Activated naive CD4-positive, alpha-beta T cell treated with anti-CD3 and anti-CD28 coated beads, Interleukin-2, amount 10 ng/mL, durations not matched to agents 7 days and 5 days (primary cell): ENCODE measurements at regions not wholly inside any gene's neighbourhood (a gene's known extent, or its start where the extent isn't known, plus 50 kb on each side); places are given as distances from the start of the nearest gene placed in this dataset.

ENCODE experiments used
- CTCF ChIA-PET: fragments of 350-600 bp; sonication (Branson Sonifier 250); formaldehyde crosslinking; loops from one replicate; lab custom pipeline; 2021; ENCODE audit warnings: antibody characterized with exemption; lab: Charles Lee
- DNase-seq: peaks from one replicate; pipeline ENCODE4 v3.0.0-alpha.2; 2020
- H3K27ac Mint-ChIP-seq: one replicate; pipeline ENCODE4 v1.8.0; 2021; ENCODE audit warnings: mild to moderate bottlenecking, moderate library complexity, mixed read lengths
- H3K27me3 Mint-ChIP-seq: one replicate; pipeline ENCODE4 v1.8.0; 2021; ENCODE audit warnings: mild to moderate bottlenecking, mixed read lengths
- H3K36me3 Mint-ChIP-seq: one replicate; pipeline ENCODE4 v1.8.0; 2021; ENCODE audit warnings: mixed read lengths
- H3K4me1 Mint-ChIP-seq: one replicate; pipeline ENCODE4 v1.8.0; 2021; ENCODE audit warnings: mixed read lengths
- H3K4me3 Mint-ChIP-seq: one replicate; pipeline ENCODE4 v1.8.0; 2021; ENCODE audit warnings: mild to moderate bottlenecking, moderate library complexity, mixed read lengths
- H3K9me3 Mint-ChIP-seq: one replicate; pipeline ENCODE4 v1.8.0; 2021; ENCODE audit warnings: mixed read lengths

GRCh38 chr5:85732185-85732584 is 885.6 kb upstream of the COX7C start:
- no peak for DNase-seq
- no peaks in the 10 kb centered on the region for H3K36me3 Mint-ChIP-seq
- H3K27me3 Mint-ChIP-seq: no peaks in the 10 kb centered on the region
- H3K9me3 Mint-ChIP-seq: peaks cover 3% of the 10 kb centered on the region
- H3K27ac Mint-ChIP-seq: no peak overlapping the region
- H3K4me1 Mint-ChIP-seq: no peaks in the 10 kb centered on the region
- CTCF ChIA-PET: no interaction called here
- H3K4me3 Mint-ChIP-seq: no peak overlapping the region

- Mint-ChIP-seq H3K27ac (no peak overlapping the region), H3K36me3 (no peaks in the 10 kb centered on the region), H3K9me3 (peaks cover 10% of the 10 kb centered on the region), H3K4me3 (no peak overlapping the region), H3K4me1 (no peaks in the 10 kb centered on the region), H3K27me3 (no peaks in the 10 kb centered on the region)
- CTCF ChIA-PET: no interaction called here
- no peak for DNase-seq
These were observed 875.8 kb upstream of the COX7C start for GRCh38 chr5:85741972-85742371.

- DNase-seq: no peak
- H3K4me1 Mint-ChIP-seq: no peaks in the 10 kb centered on the region
- H3K4me3 Mint-ChIP-seq: no peak overlapping the region
- H3K27ac Mint-ChIP-seq: no peak overlapping the region
- no peaks in the 10 kb centered on the region for H3K27me3 Mint-ChIP-seq
- CTCF ChIA-PET: no interaction called here
- H3K36me3 Mint-ChIP-seq: no peaks in the 10 kb centered on the region
- H3K9me3 Mint-ChIP-seq: peaks cover 5% of the 10 kb centered on the region
These were observed 857.2 kb upstream of the COX7C start for GRCh38 chr5:85760519-85760918.

GRCh38 chr5:85769347-85769746 is 848.4 kb upstream of the COX7C start:
- CTCF ChIA-PET: no interaction called here
- Mint-ChIP-seq H3K4me3 (no peak overlapping the region), H3K27ac (no peak overlapping the region), H3K36me3 (no peaks in the 10 kb centered on the region), H3K27me3 (no peaks in the 10 kb centered on the region), H3K9me3 (peaks cover 13% of the 10 kb centered on the region), H3K4me1 (no peaks in the 10 kb centered on the region)
- DNase-seq: no peak

GRCh38 chr5:85784746-85785145 is 833.0 kb upstream of the COX7C start:
- Mint-ChIP-seq H3K36me3 (no peaks in the 10 kb centered on the region), H3K9me3 (peaks cover 7% of the 10 kb centered on the region), H3K4me3 (no peak overlapping the region), H3K27me3 (no peaks in the 10 kb centered on the region), H3K27ac (no peak overlapping the region), H3K4me1 (no peaks in the 10 kb centered on the region)
- no peak for DNase-seq
- CTCF ChIA-PET: interaction anchor here (0.9 kb wide), 1 partner anchor 35 kb away, joined by 3 read pairs; no protein-coding TSS in a partner anchor

- Mint-ChIP-seq H3K27ac (no peak overlapping the region), H3K9me3 (no peaks in the 10 kb centered on the region), H3K4me1 (no peaks in the 10 kb centered on the region), H3K4me3 (no peak overlapping the region), H3K36me3 (no peaks in the 10 kb centered on the region), H3K27me3 (no peaks in the 10 kb centered on the region)
- CTCF ChIA-PET: no interaction called here
- DNase-seq: no peak
These were observed 804.6 kb upstream of the COX7C start for GRCh38 chr5:85813146-85813545.

GRCh38 chr5:85814596-85814995 is 803.1 kb upstream of the COX7C start:
- Mint-ChIP-seq H3K36me3 (no peaks in the 10 kb centered on the region), H3K27ac (no peak overlapping the region), H3K4me1 (no peaks in the 10 kb centered on the region), H3K27me3 (no peaks in the 10 kb centered on the region), H3K9me3 (no peaks in the 10 kb centered on the region), H3K4me3 (no peak overlapping the region)
- no peak for DNase-seq
- CTCF ChIA-PET: no interaction called here

- no peaks in the 10 kb centered on the region for H3K4me1 Mint-ChIP-seq
- no peaks in the 10 kb centered on the region for H3K27me3 Mint-ChIP-seq
- H3K9me3 Mint-ChIP-seq: no peaks in the 10 kb centered on the region
- CTCF ChIA-PET: no interaction called here
- DNase-seq: no peak
- no peaks in the 10 kb centered on the region for H3K36me3 Mint-ChIP-seq
- H3K27ac Mint-ChIP-seq: no peak overlapping the region
- H3K4me3 Mint-ChIP-seq: no peak overlapping the region
These were observed 794.0 kb upstream of the COX7C start for GRCh38 chr5:85823462-85824426.

- Mint-ChIP-seq H3K27ac (no peak overlapping the region), H3K4me1 (no peaks in the 10 kb centered on the region), H3K36me3 (no peaks in the 10 kb centered on the region), H3K4me3 (no peak overlapping the region), H3K27me3 (no peaks in the 10 kb centered on the region), H3K9me3 (peaks cover 1% of the 10 kb centered on the region)
- DNase-seq: no peak
- CTCF ChIA-PET: no interaction called here
These were observed 779.0 kb upstream of the COX7C start for GRCh38 chr5:85838781-85839180.

GRCh38 chr5:85841653-85842052 is 776.1 kb upstream of the COX7C start:
- no peak for DNase-seq
- H3K27me3 Mint-ChIP-seq: no peaks in the 10 kb centered on the region
- H3K4me3 Mint-ChIP-seq: no peak overlapping the region
- peaks cover 1% of the 10 kb centered on the region for H3K9me3 Mint-ChIP-seq
- no peak overlapping the region for H3K27ac Mint-ChIP-seq
- no peaks in the 10 kb centered on the region for H3K4me1 Mint-ChIP-seq
- CTCF ChIA-PET: no interaction called here
- H3K36me3 Mint-ChIP-seq: no peaks in the 10 kb centered on the region

GRCh38 chr5:85843535-85843934 is 774.2 kb upstream of the COX7C start:
- Mint-ChIP-seq H3K4me3 (no peak overlapping the region), H3K36me3 (no peaks in the 10 kb centered on the region), H3K27me3 (no peaks in the 10 kb centered on the region), H3K4me1 (no peaks in the 10 kb centered on the region), H3K9me3 (peaks cover 3% of the 10 kb centered on the region), H3K27ac (no peak overlapping the region)
- CTCF ChIA-PET: no interaction called here
- no peak for DNase-seq

GRCh38 chr5:85849411-85849810 is 768.3 kb upstream of the COX7C start:
- no peaks in the 10 kb centered on the region for H3K27me3 Mint-ChIP-seq
- H3K4me1 Mint-ChIP-seq: no peaks in the 10 kb centered on the region
- peaks cover 3% of the 10 kb centered on the region for H3K9me3 Mint-ChIP-seq
- no peak overlapping the region for H3K4me3 Mint-ChIP-seq
- H3K27ac Mint-ChIP-seq: no peak overlapping the region
- no peak for DNase-seq
- H3K36me3 Mint-ChIP-seq: no peaks in the 10 kb centered on the region
- CTCF ChIA-PET: no interaction called here

GRCh38 chr5:85865296-85865695 is 752.4 kb upstream of the COX7C start:
- Mint-ChIP-seq H3K36me3 (no peaks in the 10 kb centered on the region), H3K27me3 (no peaks in the 10 kb centered on the region), H3K4me1 (no peaks in the 10 kb centered on the region), H3K9me3 (peaks cover 2% of the 10 kb centered on the region), H3K4me3 (no peak overlapping the region), H3K27ac (no peak overlapping the region)
- no peak for DNase-seq
- CTCF ChIA-PET: no interaction called here

- Mint-ChIP-seq H3K9me3 (peaks cover 2% of the 10 kb centered on the region), H3K27me3 (no peaks in the 10 kb centered on the region), H3K4me1 (no peaks in the 10 kb centered on the region), H3K27ac (no peak overlapping the region), H3K4me3 (no peak overlapping the region), H3K36me3 (no peaks in the 10 kb centered on the region)
- CTCF ChIA-PET: no interaction called here
- DNase-seq: no peak
These were observed 749.7 kb upstream of the COX7C start for GRCh38 chr5:85868070-85868469.

GRCh38 chr5:85893996-85894395 is 723.7 kb upstream of the COX7C start:
- CTCF ChIA-PET: no interaction called here
- Mint-ChIP-seq H3K27me3 (no peaks in the 10 kb centered on the region), H3K4me1 (no peaks in the 10 kb centered on the region), H3K4me3 (no peak overlapping the region), H3K9me3 (no peaks in the 10 kb centered on the region), H3K36me3 (no peaks in the 10 kb centered on the region), H3K27ac (no peak overlapping the region)
- DNase-seq: no peak
